22Rv1 (cell line): ENCODE measurements at regions not wholly inside any gene's neighbourhood (a gene's known extent, or its start where the extent isn't known, plus 50 kb on each side); places are given as distances from the start of the nearest gene placed in this dataset.

Source experiments
- ZFX ChIP-seq: fragments of 450-650 bp; IDR thresholded peaks from 2 replicates; pipeline ENCODE4 v1.6.1; 2017; ENCODE audit warnings: antibody characterized with exemption, borderline replicate concordance
- TF ChIP-seq, protein P1 (sequence below): fragments of 450-650 bp; IDR thresholded peaks from 2 replicates; pipeline ENCODE4 v1.5.1; 2017; ENCODE audit warnings: mild to moderate bottlenecking

DNA sequence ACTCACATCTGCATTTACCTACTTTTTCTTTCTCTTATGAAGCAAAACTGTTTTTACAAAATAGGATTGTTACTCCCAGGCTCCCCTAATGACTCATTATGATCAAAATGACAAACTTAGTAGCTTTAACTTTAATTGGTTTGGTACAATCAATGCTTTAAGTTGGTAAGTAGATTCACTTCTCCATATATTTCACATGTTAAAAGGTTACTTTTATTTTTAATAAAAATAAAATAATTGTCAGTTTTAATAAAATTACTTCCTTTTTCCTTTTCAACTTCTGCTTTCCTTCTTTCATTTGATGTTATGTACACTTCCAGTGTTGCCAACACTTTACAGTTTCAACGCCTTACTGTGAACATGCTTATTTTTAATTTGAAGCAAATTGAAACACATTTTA is 477.6 kb downstream of the SETD4 start:
- TF ChIP-seq, protein P1, sequence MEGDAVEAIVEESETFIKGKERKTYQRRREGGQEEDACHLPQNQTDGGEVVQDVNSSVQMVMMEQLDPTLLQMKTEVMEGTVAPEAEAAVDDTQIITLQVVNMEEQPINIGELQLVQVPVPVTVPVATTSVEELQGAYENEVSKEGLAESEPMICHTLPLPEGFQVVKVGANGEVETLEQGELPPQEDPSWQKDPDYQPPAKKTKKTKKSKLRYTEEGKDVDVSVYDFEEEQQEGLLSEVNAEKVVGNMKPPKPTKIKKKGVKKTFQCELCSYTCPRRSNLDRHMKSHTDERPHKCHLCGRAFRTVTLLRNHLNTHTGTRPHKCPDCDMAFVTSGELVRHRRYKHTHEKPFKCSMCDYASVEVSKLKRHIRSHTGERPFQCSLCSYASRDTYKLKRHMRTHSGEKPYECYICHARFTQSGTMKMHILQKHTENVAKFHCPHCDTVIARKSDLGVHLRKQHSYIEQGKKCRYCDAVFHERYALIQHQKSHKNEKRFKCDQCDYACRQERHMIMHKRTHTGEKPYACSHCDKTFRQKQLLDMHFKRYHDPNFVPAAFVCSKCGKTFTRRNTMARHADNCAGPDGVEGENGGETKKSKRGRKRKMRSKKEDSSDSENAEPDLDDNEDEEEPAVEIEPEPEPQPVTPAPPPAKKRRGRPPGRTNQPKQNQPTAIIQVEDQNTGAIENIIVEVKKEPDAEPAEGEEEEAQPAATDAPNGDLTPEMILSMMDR = no peak
- TF ChIP-seq ZFX = no peak
